HUES48 (cell line): ENCODE measurements at regions not wholly inside any gene's neighbourhood (a gene's known extent, or its start where the extent isn't known, plus 50 kb on each side); places are given as distances from the start of the nearest gene placed in this dataset.

ENCODE experiments used
- H3K27ac ChIP-seq: one replicate; pipeline ENCODE4 v1.7.0; 2013; ENCODE audit warnings: low read depth, low read length, inconsistent platforms
- H3K27me3 ChIP-seq: 2 replicates; pipeline ENCODE4 v1.6.1; 2013; ENCODE audit warnings: mild to moderate bottlenecking, low read length; ENCODE audit not compliant: control insufficient read depth, insufficient read depth
- H3K36me3 ChIP-seq: 2 replicates; pipeline ENCODE4 v1.6.1; 2013; ENCODE audit warnings: low read length; ENCODE audit not compliant: control insufficient read depth, insufficient read depth
- H3K4me1 ChIP-seq: 2 replicates; pipeline ENCODE4 v1.6.1; 2013; ENCODE audit warnings: mild to moderate bottlenecking, low read length; ENCODE audit not compliant: control insufficient read depth, insufficient read depth
- H3K4me3 ChIP-seq: 2 replicates; pipeline ENCODE4 v1.5.1; 2013; ENCODE audit warnings: mild to moderate bottlenecking, low read depth, low read length
- H3K9ac ChIP-seq: 2 replicates; pipeline ENCODE4 v1.6.1; 2013; ENCODE audit warnings: mild to moderate bottlenecking, low read depth, low read length, moderate library complexity
- H3K9me3 ChIP-seq: 2 replicates; pipeline ENCODE4 v1.6.1; 2013; ENCODE audit warnings: low read length; ENCODE audit not compliant: control insufficient read depth, insufficient read depth

GRCh38 chr2:41963661-41964525 lies 83.9 kb upstream of the PKDCC start:
- peaks cover 23% of the 10 kb centered on the region for H3K4me1 ChIP-seq
- H3K9me3 ChIP-seq = no peaks in the 10 kb centered on the region
- H3K27ac ChIP-seq = peak overlapping the region; percentile 0
- H3K27me3 ChIP-seq = no peaks in the 10 kb centered on the region
- H3K36me3 ChIP-seq = no peaks in the 10 kb centered on the region
- H3K4me3 ChIP-seq = no peak overlapping the region
- no peak overlapping the region for H3K9ac ChIP-seq

- no peak overlapping the region for H3K4me3 ChIP-seq
- peaks cover 23% of the 10 kb centered on the region for H3K4me1 ChIP-seq
- H3K27me3 ChIP-seq = no peaks in the 10 kb centered on the region
- H3K36me3 ChIP-seq = no peaks in the 10 kb centered on the region
- no peak overlapping the region for H3K9ac ChIP-seq
- no peak overlapping the region for H3K27ac ChIP-seq
- H3K9me3 ChIP-seq = no peaks in the 10 kb centered on the region
Observed at GRCh38 chr2:41965173-41965908, 82.5 kb upstream of the PKDCC start.

- peaks cover 23% of the 10 kb centered on the region for H3K4me1 ChIP-seq
- no peaks in the 10 kb centered on the region for H3K36me3 ChIP-seq
- no peaks in the 10 kb centered on the region for H3K9me3 ChIP-seq
- H3K27ac ChIP-seq = no peak overlapping the region
- no peaks in the 10 kb centered on the region for H3K27me3 ChIP-seq
- H3K4me3 ChIP-seq = no peak overlapping the region
- no peak overlapping the region for H3K9ac ChIP-seq
Observed at GRCh38 chr2:41965909-41966295, 81.9 kb upstream of the PKDCC start.

GRCh38 chr2:41966431-41966893 lies 81.4 kb upstream of the PKDCC start:
- Histone ChIP-seq H3K4me3 (no peak overlapping the region), H3K4me1 (peaks cover 23% of the 10 kb centered on the region), H3K9me3 (no peaks in the 10 kb centered on the region), H3K9ac (no peak overlapping the region), H3K27me3 (no peaks in the 10 kb centered on the region), H3K36me3 (no peaks in the 10 kb centered on the region), H3K27ac (no peak overlapping the region)

- Histone ChIP-seq H3K9me3 (no peaks in the 10 kb centered on the region), H3K4me1 (peaks cover 23% of the 10 kb centered on the region), H3K9ac (no peak overlapping the region), H3K4me3 (no peak overlapping the region), H3K27me3 (no peaks in the 10 kb centered on the region), H3K27ac (no peak overlapping the region), H3K36me3 (no peaks in the 10 kb centered on the region)
Observed at GRCh38 chr2:41966920-41967319, 80.9 kb upstream of the PKDCC start.

GRCh38 chr2:41967476-41968181 lies 80.2 kb upstream of the PKDCC start:
- H3K4me1 ChIP-seq = peaks cover 23% of the 10 kb centered on the region
- no peaks in the 10 kb centered on the region for H3K36me3 ChIP-seq
- no peak overlapping the region for H3K4me3 ChIP-seq
- no peaks in the 10 kb centered on the region for H3K9me3 ChIP-seq
- H3K9ac ChIP-seq = no peak overlapping the region
- no peaks in the 10 kb centered on the region for H3K27me3 ChIP-seq
- H3K27ac ChIP-seq = peak overlapping the region; percentile 3

- Histone ChIP-seq H3K27ac (peak overlapping the region; percentile 3), H3K4me1 (peaks cover 20% of the 10 kb centered on the region), H3K36me3 (no peaks in the 10 kb centered on the region), H3K27me3 (no peaks in the 10 kb centered on the region), H3K4me3 (no peak overlapping the region), H3K9me3 (no peaks in the 10 kb centered on the region), H3K9ac (no peak overlapping the region)
Observed at GRCh38 chr2:41968182-41968578, 79.6 kb upstream of the PKDCC start.

GRCh38 chr2:41970988-41971660 lies 76.7 kb upstream of the PKDCC start:
- no peaks in the 10 kb centered on the region for H3K9me3 ChIP-seq
- H3K4me1 ChIP-seq = peaks cover 8% of the 10 kb centered on the region
- no peaks in the 10 kb centered on the region for H3K36me3 ChIP-seq
- H3K9ac ChIP-seq = no peak overlapping the region
- H3K27me3 ChIP-seq = no peaks in the 10 kb centered on the region
- no peak overlapping the region for H3K27ac ChIP-seq
- no peak overlapping the region for H3K4me3 ChIP-seq

- Histone ChIP-seq H3K27me3 (no peaks in the 10 kb centered on the region), H3K36me3 (no peaks in the 10 kb centered on the region), H3K4me1 (peaks cover 8% of the 10 kb centered on the region), H3K27ac (no peak overlapping the region), H3K4me3 (no peak overlapping the region), H3K9me3 (no peaks in the 10 kb centered on the region), H3K9ac (no peak overlapping the region)
Observed at GRCh38 chr2:41972179-41972578, 75.6 kb upstream of the PKDCC start.

- Histone ChIP-seq H3K4me3 (no peak overlapping the region), H3K4me1 (peaks cover 7% of the 10 kb centered on the region), H3K9me3 (no peaks in the 10 kb centered on the region), H3K27me3 (no peaks in the 10 kb centered on the region), H3K27ac (no peak overlapping the region), H3K36me3 (no peaks in the 10 kb centered on the region), H3K9ac (no peak overlapping the region)
Observed at GRCh38 chr2:41972819-41973218, 75.0 kb upstream of the PKDCC start.
